G401.6 (cell line): ENCODE measurements at regions not wholly inside any gene's neighbourhood (a gene's known extent, or its start where the extent isn't known, plus 50 kb on each side); places are given as distances from the start of the nearest gene placed in this dataset.

ENCODE experiments used
- FAIRE-seq: peaks from 2 replicates; lab custom pipeline; 2012; peaks lifted over from hg19 to GRCh38; lab: Jason Lieb, UNC

DNA sequence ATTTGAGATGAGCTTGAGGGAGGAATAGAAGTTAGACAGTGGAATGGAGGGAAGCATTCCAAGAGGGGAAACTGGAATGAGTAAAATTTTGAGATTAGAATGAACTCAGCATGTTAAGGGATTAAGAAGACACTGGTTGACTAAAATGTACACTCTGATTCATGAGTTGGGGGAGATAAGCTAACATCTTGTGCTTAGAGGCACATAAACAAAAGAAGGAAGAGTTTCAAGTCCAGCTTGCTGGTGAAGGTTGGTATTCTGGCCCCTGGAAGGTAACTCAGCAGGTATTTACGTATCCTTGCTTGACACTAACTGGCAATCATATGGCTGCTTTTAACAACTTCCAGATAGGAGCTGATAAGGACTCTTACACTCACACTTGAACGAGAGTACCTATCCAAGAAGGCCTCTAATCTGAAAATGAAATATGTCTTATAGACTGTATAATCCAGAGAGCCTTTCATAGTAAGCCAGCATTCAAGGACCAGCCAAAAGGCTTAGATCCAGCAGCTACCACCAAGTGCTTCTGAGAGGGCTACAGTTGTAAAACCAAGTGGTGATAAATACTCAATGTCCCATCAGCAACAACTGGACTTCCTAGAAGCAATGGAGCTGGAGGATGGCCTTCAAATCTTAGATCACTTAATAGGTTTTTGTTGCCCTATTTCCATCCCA, 149.7 kb upstream of the SERP2 start:
- no peak for FAIRE-seq

- FAIRE-seq: no peak
Observed at GRCh38 chr13:44224450-44225149, 149.0 kb upstream of the SERP2 start.

- FAIRE-seq: no peak
Observed at GRCh38 chr13:44229371-44230030, 144.1 kb upstream of the SERP2 start.

DNA sequence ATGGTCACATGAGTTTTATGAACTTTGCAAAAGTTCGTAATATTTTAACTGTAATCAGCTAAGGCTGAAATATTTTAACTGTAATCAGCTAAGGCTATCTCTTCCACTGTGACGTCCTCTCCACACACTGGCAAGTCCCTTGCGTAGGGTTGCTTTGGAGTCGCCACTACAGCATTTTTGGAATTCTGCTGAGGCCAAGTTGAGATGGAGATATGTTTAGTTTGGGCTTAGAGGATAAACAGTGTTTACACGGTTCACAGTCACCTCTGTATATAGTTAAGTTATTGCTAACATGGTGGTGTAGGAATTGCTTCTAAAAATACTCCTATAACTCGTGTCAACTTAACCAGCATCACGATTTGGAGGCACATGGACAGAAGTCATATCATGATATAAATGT, 143.6 kb upstream of the SERP2 start:
- FAIRE-seq: no peak

GRCh38 chr13:44230736-44231135, 142.9 kb upstream of the SERP2 start:
- FAIRE-seq: no peak

DNA sequence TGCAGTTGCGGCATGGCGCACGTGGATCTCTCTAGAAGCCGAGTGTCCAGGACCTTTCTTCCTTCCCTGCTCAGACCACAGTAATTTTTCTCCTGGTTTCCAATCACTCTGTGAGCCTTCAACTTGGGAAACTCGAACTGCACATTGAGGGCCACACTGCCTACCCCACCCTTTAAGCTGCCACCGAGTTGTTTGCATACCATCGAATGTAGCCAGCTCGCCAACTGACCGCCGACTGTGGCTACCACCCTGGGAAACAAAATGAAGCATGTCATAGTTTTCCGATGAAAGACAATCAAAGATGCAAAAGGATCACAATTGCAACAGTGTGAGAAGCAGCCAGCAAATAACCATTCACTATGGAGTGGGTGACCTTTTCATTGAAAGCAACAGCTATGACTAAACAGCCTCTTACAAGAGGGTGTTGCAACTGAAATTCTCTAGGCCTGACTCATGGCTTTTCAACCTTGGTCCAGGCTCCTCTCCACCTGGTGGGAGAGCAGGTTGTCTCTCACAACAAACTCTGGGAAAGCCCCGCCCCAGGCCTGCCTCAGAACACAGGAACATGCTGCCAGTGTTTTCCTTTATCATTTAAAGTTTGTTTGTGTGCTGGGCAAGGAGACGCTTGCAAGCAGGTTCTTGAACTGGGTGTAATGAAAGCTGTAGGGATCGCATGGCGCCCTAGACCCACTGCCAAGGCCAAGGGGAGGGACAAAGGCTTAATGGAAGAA, 141.7 kb upstream of the SERP2 start:
- FAIRE-seq: no peak

DNA sequence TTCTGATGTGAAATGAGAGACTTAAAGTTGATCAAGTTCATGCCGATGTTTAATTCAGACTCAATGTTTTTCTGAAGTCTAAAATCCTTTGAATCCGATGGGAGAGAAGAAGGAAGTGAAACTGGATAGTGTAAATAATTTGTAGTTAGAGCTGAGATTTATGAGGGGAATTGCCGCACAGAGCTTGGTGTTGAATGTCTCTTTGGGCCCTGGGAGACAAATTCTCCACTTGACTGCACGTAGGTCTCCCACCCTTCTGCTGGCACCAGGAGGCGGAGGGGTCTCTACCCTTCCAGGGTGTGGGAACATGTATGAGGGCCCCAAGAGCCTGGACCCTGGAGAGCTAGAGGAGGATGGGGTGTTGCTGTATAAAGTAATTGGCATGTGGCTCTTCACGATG, 140.8 kb upstream of the SERP2 start:
- no peak for FAIRE-seq

GRCh38 chr13:44234566-44234965, 139.1 kb upstream of the SERP2 start:
- no peak for FAIRE-seq

GRCh38 chr13:44236370-44236769, 137.3 kb upstream of the SERP2 start:
- FAIRE-seq: no peak

DNA sequence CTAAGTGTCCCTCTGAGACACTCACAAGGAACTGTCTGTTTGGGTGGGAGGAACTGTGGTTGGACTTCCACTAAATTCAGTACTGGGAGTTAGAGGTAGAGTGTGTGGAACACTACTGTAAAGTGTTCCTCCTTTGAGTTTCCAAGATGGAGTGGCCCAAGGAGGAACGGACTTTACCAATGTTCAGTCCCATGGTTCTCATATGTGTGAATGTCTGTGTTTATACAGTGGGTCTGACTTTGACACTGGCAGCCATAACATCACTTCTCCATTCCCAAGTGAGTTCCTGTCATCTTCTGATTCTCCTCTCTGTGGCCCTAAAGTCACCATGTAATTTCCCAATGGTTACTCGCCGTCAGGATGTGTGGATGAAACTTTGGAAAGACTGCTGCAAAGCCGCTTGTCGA, 136.8 kb upstream of the SERP2 start:
- no peak for FAIRE-seq

DNA sequence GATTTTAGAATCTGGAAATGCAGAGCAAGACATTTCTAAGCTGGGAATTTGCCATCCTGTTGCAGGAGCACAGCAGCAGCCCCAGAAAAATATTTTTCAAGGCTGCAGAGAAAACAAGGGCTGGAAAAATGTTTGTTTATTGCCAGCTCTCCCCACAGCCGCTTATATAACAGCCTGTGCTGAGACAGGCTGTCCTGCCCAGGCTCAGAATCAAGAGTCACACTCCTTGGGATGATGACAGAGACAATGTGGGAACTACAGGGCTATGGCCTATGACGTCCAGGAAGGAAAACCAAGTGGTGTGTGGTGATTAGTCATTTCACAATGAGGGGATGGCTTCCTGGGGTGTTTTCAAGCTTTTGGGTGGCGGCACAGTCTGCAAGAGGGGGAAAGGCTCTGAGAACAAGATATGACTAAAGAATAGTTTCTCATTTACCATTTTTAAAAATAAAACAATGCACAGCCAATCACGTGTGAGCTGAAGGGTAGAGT, 136.3 kb upstream of the SERP2 start:
- FAIRE-seq: no peak

DNA sequence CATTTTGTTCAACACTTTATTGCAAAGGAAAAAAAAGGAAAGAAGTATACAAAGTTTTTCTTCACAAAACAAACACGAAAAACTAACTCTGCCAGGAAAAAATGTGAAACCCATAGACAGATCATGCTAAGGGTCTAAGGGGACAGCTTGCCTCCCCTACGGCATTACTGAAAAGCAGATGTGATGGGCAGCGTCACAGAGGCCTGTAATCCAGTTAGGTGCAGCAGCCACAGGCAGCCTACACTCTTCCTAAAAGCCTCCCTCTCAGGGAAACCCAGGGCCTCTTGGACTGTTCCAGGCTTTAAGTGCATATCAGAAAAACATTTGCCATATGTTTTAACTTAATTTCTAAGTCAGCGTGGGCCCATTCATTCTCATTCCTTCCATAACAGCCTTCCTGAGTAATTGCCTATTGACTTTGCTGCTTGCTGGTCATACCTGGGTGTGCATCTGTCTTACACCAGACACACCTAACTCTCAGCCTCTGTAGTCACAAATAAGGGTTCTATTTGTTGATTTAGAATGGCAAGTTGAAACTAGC, 135.7 kb upstream of the SERP2 start:
- FAIRE-seq: no peak

DNA sequence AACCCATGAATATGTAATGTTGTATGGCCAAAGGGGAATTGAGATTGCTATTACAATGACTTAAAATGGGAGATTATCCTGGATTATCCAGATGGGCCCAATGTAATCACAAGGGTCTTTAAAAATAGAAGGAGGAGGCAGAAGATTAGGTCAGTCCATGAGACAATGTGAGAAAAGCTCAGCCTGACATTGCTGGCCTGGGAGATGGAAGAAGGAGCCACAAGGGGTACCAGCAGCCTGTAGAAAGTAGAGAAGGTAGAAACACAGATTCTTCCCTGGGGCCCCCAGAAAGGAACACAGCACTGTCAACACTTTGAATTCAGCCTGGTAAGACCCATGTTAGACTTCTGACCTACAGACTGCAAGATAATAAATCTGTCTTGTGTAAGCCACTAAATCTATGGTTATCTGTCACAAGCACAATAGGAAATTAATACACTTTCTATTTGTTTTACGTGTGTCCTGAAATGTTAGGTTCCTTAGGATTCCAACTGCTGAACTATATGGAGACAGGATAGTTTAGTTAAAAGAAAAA, 132.9 kb upstream of the SERP2 start:
- FAIRE-seq: no peak

- no peak for FAIRE-seq
Observed at GRCh38 chr13:44241638-44242037, 132.0 kb upstream of the SERP2 start.

DNA sequence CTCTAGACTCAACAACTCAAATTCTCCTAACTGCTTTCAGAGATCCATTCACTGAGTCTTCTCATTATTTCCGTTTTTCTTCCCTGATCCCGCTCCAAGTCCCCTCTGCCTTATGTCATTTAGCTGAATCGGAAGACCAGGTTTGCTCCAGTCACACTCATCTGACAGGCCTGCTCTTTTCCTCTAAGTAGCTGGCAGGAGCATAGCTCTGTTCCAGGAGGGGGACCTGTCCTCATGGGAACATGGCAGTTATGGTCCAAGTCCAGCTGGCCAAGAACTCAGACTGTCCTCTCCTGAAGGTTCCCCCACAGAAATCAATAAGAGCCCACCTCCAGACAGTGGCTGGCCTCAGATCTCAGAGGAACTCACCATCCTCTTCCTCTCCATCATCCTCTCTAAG, 130.9 kb upstream of the SERP2 start:
- no peak for FAIRE-seq

DNA sequence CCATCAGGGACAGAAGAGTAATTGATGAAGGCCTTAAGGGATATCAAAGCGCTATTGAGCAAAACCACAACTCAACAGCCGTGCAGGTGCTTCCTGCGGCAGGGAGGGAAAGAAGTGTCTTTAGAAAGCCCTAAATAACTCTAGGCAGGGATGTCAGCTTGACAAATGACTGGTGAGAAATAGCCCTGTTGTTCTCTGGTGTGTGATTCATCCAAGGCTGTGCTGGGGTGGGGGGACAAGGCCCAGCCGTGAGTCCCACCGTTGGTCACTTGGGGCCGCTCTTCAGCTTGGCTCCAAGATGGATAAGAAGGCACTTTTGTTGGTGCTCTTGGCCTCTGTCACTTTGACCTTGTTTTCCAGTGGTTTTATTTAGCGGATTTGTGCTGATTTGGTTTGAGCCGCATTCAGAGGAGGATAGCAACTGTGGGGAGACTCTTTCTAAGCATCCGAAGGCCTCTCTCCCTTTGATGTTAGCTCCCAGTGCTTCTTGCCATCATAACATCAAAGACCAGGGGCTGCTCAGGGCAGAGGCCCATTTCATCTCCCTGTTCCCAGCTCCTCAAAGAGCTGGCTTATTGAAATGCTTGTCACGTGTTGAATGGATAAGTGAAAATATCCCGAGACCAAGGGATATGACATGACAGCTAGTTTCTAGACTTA, 130.3 kb upstream of the SERP2 start:
- FAIRE-seq: no peak

DNA sequence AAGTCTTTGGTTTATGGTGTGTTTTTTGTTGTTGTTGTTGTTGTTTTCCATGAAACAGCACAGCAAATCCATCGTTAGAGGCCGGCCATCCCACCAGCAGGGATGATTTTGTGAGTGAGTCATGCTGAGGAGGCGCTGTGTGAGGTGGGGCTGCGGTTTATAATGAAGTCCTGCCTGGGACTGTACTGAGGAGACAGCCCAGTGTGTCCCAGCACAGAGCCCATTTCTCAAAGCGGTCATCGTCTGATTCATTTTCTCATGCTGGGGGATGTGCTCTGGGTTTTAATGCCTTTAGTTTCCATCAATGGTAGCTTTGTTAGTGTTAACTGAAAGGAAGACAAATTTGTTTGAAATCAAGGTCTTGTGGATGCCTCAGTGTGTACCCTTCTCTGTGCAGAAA, 129.3 kb upstream of the SERP2 start:
- FAIRE-seq: no peak

DNA sequence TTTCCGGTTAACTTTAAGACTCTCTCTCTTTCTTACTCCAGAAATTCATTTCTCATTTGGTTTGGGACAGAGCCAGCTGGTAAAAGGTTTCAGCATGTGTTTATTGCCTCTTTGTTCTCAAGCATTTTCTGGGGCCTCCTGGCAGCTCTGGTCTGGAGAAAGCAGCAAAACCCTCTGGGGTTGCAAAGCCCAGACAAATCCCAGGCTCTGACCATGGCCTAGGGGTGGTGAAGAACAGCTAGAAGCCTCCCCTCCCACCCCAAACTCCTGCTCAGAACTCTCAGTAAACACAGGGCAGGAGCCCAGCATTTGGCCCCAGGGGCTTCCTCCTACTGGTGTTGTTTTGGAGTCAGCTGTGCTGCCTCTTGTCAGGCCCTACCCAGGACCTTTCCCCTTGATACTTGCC, 124.2 kb upstream of the SERP2 start:
- FAIRE-seq: no peak

GRCh38 chr13:44252938-44253337, 120.7 kb upstream of the SERP2 start:
- FAIRE-seq: no peak

DNA sequence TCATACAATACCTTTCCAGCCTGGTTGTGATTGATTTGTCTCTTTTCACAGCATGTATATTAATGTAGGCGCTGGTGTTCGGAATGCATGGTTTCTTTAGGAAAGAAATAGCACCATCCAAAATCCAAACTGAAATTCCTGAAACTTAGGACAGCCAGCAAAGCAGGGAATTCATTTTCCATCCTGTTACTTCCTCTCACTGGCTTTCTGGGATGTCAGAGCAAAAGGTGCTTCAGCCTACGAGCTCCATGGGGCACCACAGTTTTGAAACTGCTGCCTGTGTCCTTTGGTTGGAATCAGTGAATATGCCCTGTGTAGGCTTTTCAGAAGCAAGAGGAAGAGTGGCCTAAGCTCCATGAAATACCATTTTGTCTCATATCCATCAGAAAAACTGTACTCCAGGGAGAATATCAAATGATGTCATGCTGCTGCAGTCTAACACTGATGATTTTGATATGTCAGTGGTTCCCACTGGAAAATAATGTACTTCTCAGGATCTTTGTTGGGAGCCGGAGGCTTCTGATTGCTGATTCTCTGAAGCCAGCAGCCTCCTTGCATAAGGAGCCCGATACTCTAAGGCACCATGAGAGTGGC, 117.8 kb upstream of the SERP2 start:
- FAIRE-seq: no peak

GRCh38 chr13:44257796-44258195, 115.8 kb upstream of the SERP2 start:
- no peak for FAIRE-seq
